Liver (tissue), 8 donors: ENCODE measurements at regions not wholly inside any gene's neighbourhood (a gene's known extent, or its start where the extent isn't known, plus 50 kb on each side); places are given as distances from the start of the nearest gene placed in this dataset.

Experiments used
- DNase-seq: peaks from one replicate; pipeline ENCODE4 v3.0.0-alpha.2; 2017; ENCODE audit warnings: low spot score
- H3K27ac ChIP-seq, 2 donors: one replicate each; pipeline ENCODE4 v1.7.0; 2013; ENCODE audit warnings: inconsistent platforms in 2 of 2, low read length in 2 of 2, control low read depth in 1 of 2, low read depth in 1 of 2, mild to moderate bottlenecking in 1 of 2
- H3K27me3 ChIP-seq, 4 donors: one replicate each; pipeline versions ENCODE4 v1.6.1 to v1.7.0; 2013; ENCODE audit warnings: low read length in 3 of 4, inconsistent platforms in 1 of 4, mild to moderate bottlenecking in 1 of 4, moderate library complexity in 1 of 4; ENCODE audit not compliant: control insufficient read depth in 4 of 4, insufficient read depth in 4 of 4
- H3K36me3 ChIP-seq, 4 donors: one replicate each; pipeline versions ENCODE4 v1.6.1 to v1.7.0; 2013; ENCODE audit warnings: low read length in 3 of 4, mild to moderate bottlenecking in 3 of 4, low read depth in 1 of 4, moderate library complexity in 1 of 4; ENCODE audit not compliant: control insufficient read depth in 4 of 4, insufficient read depth in 3 of 4
- H3K4me1 ChIP-seq, 4 donors: one replicate each; pipeline versions ENCODE4 v1.6.1 to v1.7.0; 2013; ENCODE audit warnings: low read length in 3 of 4, mild to moderate bottlenecking in 3 of 4, moderate library complexity in 1 of 4; ENCODE audit not compliant: control insufficient read depth in 4 of 4, insufficient read depth in 4 of 4
- H3K4me3 ChIP-seq, 3 donors: one replicate each; pipeline versions ENCODE4 v1.6.1 to v1.7.0; 2013; ENCODE audit warnings: low read length in 3 of 3, control low read depth in 1 of 3, low read depth in 1 of 3, mild to moderate bottlenecking in 1 of 3
- H3K9ac ChIP-seq, 2 donors: one replicate each; pipeline ENCODE4 v1.7.0; 2013; ENCODE audit warnings: low read length in 2 of 2, mild to moderate bottlenecking in 2 of 2, moderate library complexity in 2 of 2, control low read depth in 1 of 2, low read depth in 1 of 2
- H3K9me3 ChIP-seq, 4 donors: one replicate each; pipeline versions ENCODE4 v1.6.1 to v1.7.0; 2013; ENCODE audit warnings: low read length in 3 of 4; ENCODE audit not compliant: control insufficient read depth in 4 of 4
- EGR1 ChIP-seq, 2 donors: IDR thresholded peaks; 2 replicates each; pipeline ENCODE4 v1.6.1; 2016 to 2018; ENCODE audit warnings: antibody characterized with exemption in 2 of 2, low read depth in 2 of 2
- FOXA1 ChIP-seq: IDR thresholded peaks from 2 replicates; pipeline ENCODE4 v1.6.1; 2016; ENCODE audit warnings: antibody characterized with exemption
- FOXA2 ChIP-seq: IDR thresholded peaks from 2 replicates; pipeline ENCODE4 v1.6.1; 2016; ENCODE audit warnings: antibody characterized with exemption
- GABPA ChIP-seq, 2 donors: IDR thresholded peaks in 1 of 2; conservative IDR thresholded peaks in 1 of 2; 2 replicates each; pipeline ENCODE4 v1.6.1; 2016; ENCODE audit warnings: antibody characterized with exemption in 2 of 2, mild to moderate bottlenecking in 1 of 2, moderate library complexity in 1 of 2
- HNF4A ChIP-seq, 2 donors: conservative IDR thresholded peaks; 2 replicates each; pipeline ENCODE4 v1.6.1; 2016; ENCODE audit warnings: antibody characterized with exemption in 2 of 2, mild to moderate bottlenecking in 2 of 2
- HNF4G ChIP-seq: IDR thresholded peaks from 2 replicates; pipeline ENCODE4 v1.6.1; 2016; ENCODE audit warnings: antibody characterized with exemption
- JUND ChIP-seq, 2 donors: IDR thresholded peaks; 2 replicates each; pipeline ENCODE4 v1.6.1; 2016; ENCODE audit warnings: antibody characterized with exemption in 2 of 2
- NR2F2 ChIP-seq: IDR thresholded peaks from 2 replicates; pipeline ENCODE4 v1.6.1; 2016; ENCODE audit warnings: antibody characterized with exemption
- RAD21 ChIP-seq, 2 donors: IDR thresholded peaks; 2 replicates each; pipeline ENCODE4 v1.6.1; 2016; ENCODE audit warnings: antibody characterized with exemption in 2 of 2, mild to moderate bottlenecking in 2 of 2
- RXRA ChIP-seq, 2 donors: IDR thresholded peaks; 2 replicates each; pipeline ENCODE4 v1.6.1; 2017 to 2018; ENCODE audit warnings: antibody characterized with exemption in 2 of 2, mild to moderate bottlenecking in 1 of 2
- SP1 ChIP-seq: IDR thresholded peaks from 2 replicates; pipeline ENCODE4 v1.6.1; 2018; ENCODE audit warnings: antibody characterized with exemption, mild to moderate bottlenecking
- TAF1 ChIP-seq: conservative IDR thresholded peaks from 2 replicates; pipeline ENCODE4 v1.6.1; 2016; ENCODE audit warnings: antibody characterized with exemption, mild to moderate bottlenecking
- YY1 ChIP-seq: IDR thresholded peaks from 2 replicates; pipeline ENCODE4 v1.6.1; 2016; ENCODE audit warnings: antibody characterized with exemption, mild to moderate bottlenecking
- WGBS: extraction: QIAGEN DNeasy Blood & Tissue Kit; methylation state at CpG from one replicate; pipeline ENCODE4 v1.1.7; 2013; 5-methylcytosine and 5-hydroxymethylcytosine counted together
- TF ChIP-seq, protein P1 (sequence below): fragments of 150-350 bp; IDR thresholded peaks from 2 replicates; pipeline ENCODE4 v1.5.1; 2017; ENCODE audit warnings: improper control_type of control experiment, low read depth, low read length; ENCODE audit not compliant: missing input control
- TF ChIP-seq, protein P2 (sequence below): IDR thresholded peaks from 2 replicates; pipeline ENCODE4 v1.6.1; 2016; ENCODE audit warnings: antibody characterized with exemption
- TF ChIP-seq, protein P3 (sequence below): IDR thresholded peaks from 2 replicates; pipeline ENCODE4 v1.6.1; 2016; ENCODE audit warnings: antibody characterized with exemption
- TF ChIP-seq, protein P4 (sequence below): IDR thresholded peaks from 2 replicates; pipeline ENCODE4 v1.6.1; 2016; ENCODE audit warnings: antibody characterized with exemption, mild to moderate bottlenecking
- TF ChIP-seq, protein P5 (sequence below): IDR thresholded peaks from 2 replicates; pipeline ENCODE4 v1.6.1; 2016; ENCODE audit warnings: antibody characterized with exemption
- donor health status: healthy.
- donor health status: healthy.
- donor health status: healthy.
- donor health status: healthy.
- donor health status: healthy.

DNA sequence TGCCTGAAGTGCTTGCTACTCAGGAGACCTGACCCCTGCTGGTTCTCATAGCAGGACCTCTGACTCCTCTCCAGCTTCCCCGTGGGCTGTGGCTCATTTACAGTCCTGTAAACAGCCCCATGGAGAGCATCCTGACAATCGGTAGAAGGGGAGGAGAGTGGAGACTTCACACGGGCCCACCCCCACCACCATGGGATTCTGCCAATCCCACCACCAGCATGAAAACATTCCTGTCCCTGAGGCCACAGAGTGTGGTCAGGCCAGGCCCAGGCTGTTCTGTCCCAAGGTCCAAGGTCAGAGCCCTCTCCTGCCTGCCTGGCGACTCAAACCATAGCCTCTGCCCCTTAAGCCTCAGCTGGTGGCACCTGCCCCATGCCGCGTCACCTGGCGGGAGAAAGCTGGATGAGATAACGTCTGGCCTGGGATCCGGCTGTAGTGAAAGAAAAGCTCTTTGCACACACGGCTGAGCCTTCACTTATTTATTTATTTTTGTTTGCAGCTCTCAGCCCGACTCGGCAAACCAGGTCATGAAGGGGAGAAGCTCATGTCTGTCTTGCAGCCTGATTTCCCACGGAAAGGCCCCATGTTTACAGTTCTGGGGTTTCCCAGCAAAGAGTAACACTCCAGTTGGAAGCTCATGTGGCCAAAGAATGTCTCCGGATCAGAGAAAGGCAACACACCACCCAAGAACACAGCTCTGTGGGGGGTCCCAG is 293.6 kb upstream of the ZMIZ1 start:
- no peaks in the 10 kb centered on the region for H3K9me3 ChIP-seq
- H3K4me3 ChIP-seq, result no peak overlapping the region
- peaks cover 2 to 28% (median 21%) of the 10 kb centered on the region in 4 donors for H3K4me1 ChIP-seq
- H3K27ac ChIP-seq, result peak overlapping the region; percentile 68 to 95
- no peaks in the 10 kb centered on the region for H3K27me3 ChIP-seq
- TF ChIP-seq RAD21 (IDR thresholded peaks at IDR 0.05), result peak; percentile 51 to 54
- no peak for TF ChIP-seq TAF1
- TF ChIP-seq, protein P1, sequence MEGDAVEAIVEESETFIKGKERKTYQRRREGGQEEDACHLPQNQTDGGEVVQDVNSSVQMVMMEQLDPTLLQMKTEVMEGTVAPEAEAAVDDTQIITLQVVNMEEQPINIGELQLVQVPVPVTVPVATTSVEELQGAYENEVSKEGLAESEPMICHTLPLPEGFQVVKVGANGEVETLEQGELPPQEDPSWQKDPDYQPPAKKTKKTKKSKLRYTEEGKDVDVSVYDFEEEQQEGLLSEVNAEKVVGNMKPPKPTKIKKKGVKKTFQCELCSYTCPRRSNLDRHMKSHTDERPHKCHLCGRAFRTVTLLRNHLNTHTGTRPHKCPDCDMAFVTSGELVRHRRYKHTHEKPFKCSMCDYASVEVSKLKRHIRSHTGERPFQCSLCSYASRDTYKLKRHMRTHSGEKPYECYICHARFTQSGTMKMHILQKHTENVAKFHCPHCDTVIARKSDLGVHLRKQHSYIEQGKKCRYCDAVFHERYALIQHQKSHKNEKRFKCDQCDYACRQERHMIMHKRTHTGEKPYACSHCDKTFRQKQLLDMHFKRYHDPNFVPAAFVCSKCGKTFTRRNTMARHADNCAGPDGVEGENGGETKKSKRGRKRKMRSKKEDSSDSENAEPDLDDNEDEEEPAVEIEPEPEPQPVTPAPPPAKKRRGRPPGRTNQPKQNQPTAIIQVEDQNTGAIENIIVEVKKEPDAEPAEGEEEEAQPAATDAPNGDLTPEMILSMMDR, result no peak
- peak; percentile 38 to 73 for TF ChIP-seq JUND (IDR thresholded peaks at IDR 0.05)
- TF ChIP-seq RXRA (IDR thresholded peaks at IDR 0.05), result peak; percentile 66 to 88
- peak; percentile 9 for TF ChIP-seq FOXA1
- TF ChIP-seq GABPA (IDR thresholded peaks at IDR 0.05 in 1 of 2, conservative IDR thresholded peaks at IDR 0.05 in 1 of 2), result no peak
- TF ChIP-seq EGR1 (IDR thresholded peaks at IDR 0.05; ENCODE audit: low read depth in 2 of 2), result no peak
- TF ChIP-seq HNF4G, result no peak
- TF ChIP-seq, protein P2, sequence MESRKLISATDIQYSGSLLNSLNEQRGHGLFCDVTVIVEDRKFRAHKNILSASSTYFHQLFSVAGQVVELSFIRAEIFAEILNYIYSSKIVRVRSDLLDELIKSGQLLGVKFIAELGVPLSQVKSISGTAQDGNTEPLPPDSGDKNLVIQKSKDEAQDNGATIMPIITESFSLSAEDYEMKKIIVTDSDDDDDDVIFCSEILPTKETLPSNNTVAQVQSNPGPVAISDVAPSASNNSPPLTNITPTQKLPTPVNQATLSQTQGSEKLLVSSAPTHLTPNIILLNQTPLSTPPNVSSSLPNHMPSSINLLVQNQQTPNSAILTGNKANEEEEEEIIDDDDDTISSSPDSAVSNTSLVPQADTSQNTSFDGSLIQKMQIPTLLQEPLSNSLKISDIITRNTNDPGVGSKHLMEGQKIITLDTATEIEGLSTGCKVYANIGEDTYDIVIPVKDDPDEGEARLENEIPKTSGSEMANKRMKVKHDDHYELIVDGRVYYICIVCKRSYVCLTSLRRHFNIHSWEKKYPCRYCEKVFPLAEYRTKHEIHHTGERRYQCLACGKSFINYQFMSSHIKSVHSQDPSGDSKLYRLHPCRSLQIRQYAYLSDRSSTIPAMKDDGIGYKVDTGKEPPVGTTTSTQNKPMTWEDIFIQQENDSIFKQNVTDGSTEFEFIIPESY, result no peak
- peak; percentile 76 for TF ChIP-seq NR2F2
- no peak for TF ChIP-seq YY1
- TF ChIP-seq FOXA2, result peak; percentile 4
- TF ChIP-seq, protein P3, sequence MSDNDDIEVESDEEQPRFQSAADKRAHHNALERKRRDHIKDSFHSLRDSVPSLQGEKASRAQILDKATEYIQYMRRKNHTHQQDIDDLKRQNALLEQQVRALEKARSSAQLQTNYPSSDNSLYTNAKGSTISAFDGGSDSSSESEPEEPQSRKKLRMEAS, result peak; percentile 69
- TF ChIP-seq, protein P4, sequence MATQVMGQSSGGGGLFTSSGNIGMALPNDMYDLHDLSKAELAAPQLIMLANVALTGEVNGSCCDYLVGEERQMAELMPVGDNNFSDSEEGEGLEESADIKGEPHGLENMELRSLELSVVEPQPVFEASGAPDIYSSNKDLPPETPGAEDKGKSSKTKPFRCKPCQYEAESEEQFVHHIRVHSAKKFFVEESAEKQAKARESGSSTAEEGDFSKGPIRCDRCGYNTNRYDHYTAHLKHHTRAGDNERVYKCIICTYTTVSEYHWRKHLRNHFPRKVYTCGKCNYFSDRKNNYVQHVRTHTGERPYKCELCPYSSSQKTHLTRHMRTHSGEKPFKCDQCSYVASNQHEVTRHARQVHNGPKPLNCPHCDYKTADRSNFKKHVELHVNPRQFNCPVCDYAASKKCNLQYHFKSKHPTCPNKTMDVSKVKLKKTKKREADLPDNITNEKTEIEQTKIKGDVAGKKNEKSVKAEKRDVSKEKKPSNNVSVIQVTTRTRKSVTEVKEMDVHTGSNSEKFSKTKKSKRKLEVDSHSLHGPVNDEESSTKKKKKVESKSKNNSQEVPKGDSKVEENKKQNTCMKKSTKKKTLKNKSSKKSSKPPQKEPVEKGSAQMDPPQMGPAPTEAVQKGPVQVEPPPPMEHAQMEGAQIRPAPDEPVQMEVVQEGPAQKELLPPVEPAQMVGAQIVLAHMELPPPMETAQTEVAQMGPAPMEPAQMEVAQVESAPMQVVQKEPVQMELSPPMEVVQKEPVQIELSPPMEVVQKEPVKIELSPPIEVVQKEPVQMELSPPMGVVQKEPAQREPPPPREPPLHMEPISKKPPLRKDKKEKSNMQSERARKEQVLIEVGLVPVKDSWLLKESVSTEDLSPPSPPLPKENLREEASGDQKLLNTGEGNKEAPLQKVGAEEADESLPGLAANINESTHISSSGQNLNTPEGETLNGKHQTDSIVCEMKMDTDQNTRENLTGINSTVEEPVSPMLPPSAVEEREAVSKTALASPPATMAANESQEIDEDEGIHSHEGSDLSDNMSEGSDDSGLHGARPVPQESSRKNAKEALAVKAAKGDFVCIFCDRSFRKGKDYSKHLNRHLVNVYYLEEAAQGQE, result peak; percentile 10
- peak; percentile 61 for TF ChIP-seq SP1
- TF ChIP-seq, protein P5, sequence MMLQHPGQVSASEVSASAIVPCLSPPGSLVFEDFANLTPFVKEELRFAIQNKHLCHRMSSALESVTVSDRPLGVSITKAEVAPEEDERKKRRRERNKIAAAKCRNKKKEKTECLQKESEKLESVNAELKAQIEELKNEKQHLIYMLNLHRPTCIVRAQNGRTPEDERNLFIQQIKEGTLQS, result no peak
- TF ChIP-seq HNF4A (conservative IDR thresholded peaks at IDR 0.05), result peak; percentile 87 to 90
- H3K9ac ChIP-seq, result peak overlapping the region in 1 of 2 donors; percentile 30
- DNase-seq, result no peak
- 25% methylated on average over 14 of the region's 14 CpGs for WGBS
- no peaks in the 10 kb centered on the region for H3K36me3 ChIP-seq
